ENCODE measurements at regions not wholly inside any gene's neighbourhood (a gene's known extent, or its start where the extent isn't known, plus 50 kb on each side); places are given as distances from the start of the nearest gene placed in this dataset.
"Not testable (repeated sequence)": the region's sequence is repeated elsewhere in the genome, so short reads cannot be mapped to it uniquely, and the experiment has no call there.

DNA sequence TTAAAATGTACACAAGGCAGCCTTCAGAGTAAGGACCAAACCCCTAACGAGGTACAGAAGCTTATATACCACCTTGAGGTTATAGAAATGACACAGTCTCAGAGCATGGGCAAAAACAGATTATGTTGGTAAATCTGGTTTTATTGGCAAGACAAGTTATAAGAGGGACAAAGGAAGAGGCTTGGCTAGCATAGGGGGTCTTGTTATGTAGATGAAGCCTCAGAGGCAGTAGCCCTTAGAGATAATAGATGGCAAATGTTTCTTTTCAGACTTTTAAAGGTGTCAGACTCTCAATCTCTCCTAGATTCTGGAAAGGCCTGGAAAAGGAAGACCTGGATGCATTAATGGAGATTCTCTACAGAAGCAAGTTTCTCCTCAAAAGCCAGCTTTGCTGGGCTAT, 123.3 kb upstream of the ATXN1 start:
- TF ChIP-seq, protein P1, sequence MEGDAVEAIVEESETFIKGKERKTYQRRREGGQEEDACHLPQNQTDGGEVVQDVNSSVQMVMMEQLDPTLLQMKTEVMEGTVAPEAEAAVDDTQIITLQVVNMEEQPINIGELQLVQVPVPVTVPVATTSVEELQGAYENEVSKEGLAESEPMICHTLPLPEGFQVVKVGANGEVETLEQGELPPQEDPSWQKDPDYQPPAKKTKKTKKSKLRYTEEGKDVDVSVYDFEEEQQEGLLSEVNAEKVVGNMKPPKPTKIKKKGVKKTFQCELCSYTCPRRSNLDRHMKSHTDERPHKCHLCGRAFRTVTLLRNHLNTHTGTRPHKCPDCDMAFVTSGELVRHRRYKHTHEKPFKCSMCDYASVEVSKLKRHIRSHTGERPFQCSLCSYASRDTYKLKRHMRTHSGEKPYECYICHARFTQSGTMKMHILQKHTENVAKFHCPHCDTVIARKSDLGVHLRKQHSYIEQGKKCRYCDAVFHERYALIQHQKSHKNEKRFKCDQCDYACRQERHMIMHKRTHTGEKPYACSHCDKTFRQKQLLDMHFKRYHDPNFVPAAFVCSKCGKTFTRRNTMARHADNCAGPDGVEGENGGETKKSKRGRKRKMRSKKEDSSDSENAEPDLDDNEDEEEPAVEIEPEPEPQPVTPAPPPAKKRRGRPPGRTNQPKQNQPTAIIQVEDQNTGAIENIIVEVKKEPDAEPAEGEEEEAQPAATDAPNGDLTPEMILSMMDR (IDR thresholded peaks at IDR 0.05; ENCODE audit: low read depth, low read length, missing control alignments) = no peak
- DNase-seq (ENCODE audit: low read depth) = no peak
- H3K4me3 ChIP-seq (ENCODE audit: low read depth, low read length) = no peak overlapping the region

DNA sequence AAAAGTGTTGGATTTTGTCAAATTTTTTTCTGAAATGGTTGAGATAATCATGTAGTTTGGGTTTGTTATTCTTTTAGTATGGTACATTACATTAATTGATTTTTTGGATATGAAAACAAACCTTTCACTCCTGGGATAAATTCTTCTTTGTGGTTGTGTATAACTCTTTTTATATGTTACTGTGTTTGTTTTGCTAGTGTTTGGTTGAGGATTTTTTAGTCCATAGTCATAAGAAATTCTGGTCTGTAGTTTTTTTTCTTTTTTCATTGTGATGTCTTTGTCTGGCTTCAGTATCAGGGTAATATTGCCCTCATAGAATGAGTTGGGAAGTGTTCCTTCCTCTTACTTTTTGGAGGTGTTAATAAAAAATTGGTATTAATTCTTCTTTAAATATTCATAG, 122.2 kb upstream of the ATXN1 start:
- no peak for DNase-seq (ENCODE audit: low read depth)
- TF ChIP-seq, protein P1 (IDR thresholded peaks at IDR 0.05; ENCODE audit: low read depth, low read length, missing control alignments) = no peak
- no peak overlapping the region for H3K4me3 ChIP-seq (ENCODE audit: low read depth, low read length)

- DNase-seq (ENCODE audit: low read depth) = no peak
- no peak overlapping the region for H3K4me3 ChIP-seq (ENCODE audit: low read depth, low read length)
- TF ChIP-seq, protein P1 (IDR thresholded peaks at IDR 0.05; ENCODE audit: low read depth, low read length, missing control alignments) = no peak
These were observed 121.0 kb upstream of the ATXN1 start for GRCh38 chr6:16882230-16882629.

DNA sequence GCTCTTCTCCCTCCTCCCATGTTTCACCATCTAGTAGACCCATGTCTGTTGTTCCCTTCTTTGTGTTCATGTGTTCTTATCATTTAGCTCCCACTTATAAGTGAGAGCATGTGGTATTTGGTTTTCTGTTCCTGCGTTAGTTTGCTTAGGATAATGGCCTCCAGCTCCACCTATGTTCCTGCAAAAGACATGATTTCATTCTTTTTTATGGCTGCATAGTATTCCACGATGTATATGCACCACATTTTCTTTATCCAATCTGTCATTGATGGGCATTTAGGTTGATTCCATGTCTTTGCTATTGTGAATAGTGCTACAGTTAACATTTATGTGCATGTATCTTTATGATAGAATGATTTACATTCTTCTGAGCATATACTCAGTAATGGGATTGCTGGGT, 115.6 kb upstream of the ATXN1 start:
- not testable (repeated sequence) for DNase-seq (ENCODE audit: low read depth); H3K4me3 ChIP-seq (ENCODE audit: low read depth, low read length)

DNA sequence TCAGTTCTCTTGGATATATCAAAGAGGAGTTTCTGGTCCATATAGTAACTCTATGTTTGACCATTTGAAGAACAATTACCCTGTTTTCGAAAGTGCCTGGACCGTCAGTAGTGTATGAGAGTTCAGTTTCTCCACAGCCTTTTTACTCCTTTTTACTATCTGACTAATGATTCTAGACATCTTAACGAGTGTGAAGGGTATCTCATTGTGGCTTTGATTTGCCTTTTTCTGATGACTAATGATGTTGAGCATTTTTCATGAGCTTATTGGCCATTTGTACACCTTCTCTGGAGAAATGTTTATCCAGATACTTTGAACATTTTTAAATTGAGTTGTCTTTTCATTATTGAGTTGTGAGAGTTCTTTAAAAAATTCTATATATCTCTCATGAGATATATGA, 114.9 kb upstream of the ATXN1 start:
- H3K4me3 ChIP-seq (ENCODE audit: low read depth, low read length) = no peak overlapping the region
- TF ChIP-seq, protein P1 (IDR thresholded peaks at IDR 0.05; ENCODE audit: low read depth, low read length, missing control alignments) = no peak
- no peak for DNase-seq (ENCODE audit: low read depth)

DNA sequence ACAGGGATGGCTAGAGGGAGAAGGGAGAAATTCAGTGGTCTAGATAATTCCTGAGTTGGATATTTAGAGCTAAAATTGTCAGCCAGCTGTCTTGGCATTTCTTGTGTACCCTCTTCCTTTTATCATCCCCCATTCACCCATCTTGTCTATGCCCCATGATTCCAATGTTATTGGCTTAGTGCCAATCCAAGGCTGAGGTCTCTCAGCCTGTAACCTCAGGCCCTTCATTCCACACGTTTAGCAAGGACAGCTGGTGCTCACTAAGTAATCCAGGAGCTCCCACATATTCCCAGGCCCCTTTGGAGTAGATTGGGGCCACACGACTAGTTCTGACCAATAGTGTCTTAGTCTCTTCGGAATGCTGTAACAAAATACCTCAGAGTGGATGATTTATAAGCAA, 112.4 kb upstream of the ATXN1 start:
- no peak overlapping the region for H3K4me3 ChIP-seq (ENCODE audit: low read depth, low read length)
- TF ChIP-seq, protein P1 (IDR thresholded peaks at IDR 0.05; ENCODE audit: low read depth, low read length, missing control alignments) = no peak
- no peak for DNase-seq (ENCODE audit: low read depth)

- H3K4me3 ChIP-seq (ENCODE audit: low read depth, low read length) = no peak overlapping the region
- DNase-seq (ENCODE audit: low read depth) = no peak
- TF ChIP-seq, protein P1 (IDR thresholded peaks at IDR 0.05; ENCODE audit: low read depth, low read length, missing control alignments) = peak; percentile 25
These were observed 111.4 kb upstream of the ATXN1 start for GRCh38 chr6:16872543-16873235.

All from GM12864 (cell line).